ENCODE measurements at regions not wholly inside any gene's neighbourhood (a gene's known extent, or its start where the extent isn't known, plus 50 kb on each side); places are given as distances from the start of the nearest gene placed in this dataset.

GRCh38 chr5:124796495-124796894 lies 50.1 kb upstream of the ZNF608 start:
- DNase-seq (ENCODE audit: low read depth in 4 of 4, low spot score in 2 of 4) = no peak

GRCh38 chr5:124797665-124798087 lies 51.2 kb upstream of the ZNF608 start:
- no peak for DNase-seq (ENCODE audit: low read depth in 4 of 4, low spot score in 2 of 4)

GRCh38 chr5:124798890-124799289 lies 52.5 kb upstream of the ZNF608 start:
- no peak for DNase-seq (ENCODE audit: low read depth in 4 of 4, low spot score in 2 of 4)

- no peak for DNase-seq (ENCODE audit: low read depth in 4 of 4, low spot score in 2 of 4)
These were observed 55.1 kb upstream of the ZNF608 start for GRCh38 chr5:124801551-124801950.

- DNase-seq (ENCODE audit: low read depth in 4 of 4, low spot score in 2 of 4) = no peak
These were observed 57.3 kb upstream of the ZNF608 start for GRCh38 chr5:124803617-124804323.

- no peak for DNase-seq (ENCODE audit: low read depth in 4 of 4, low spot score in 2 of 4)
These were observed 59.6 kb upstream of the ZNF608 start for GRCh38 chr5:124806026-124806372.

- peak; percentile 63 to 90 (median 78) for DNase-seq (ENCODE audit: low read depth in 4 of 4, low spot score in 2 of 4)
These were observed 60.1 kb upstream of the ZNF608 start for GRCh38 chr5:124806373-124807077.

GRCh38 chr5:124808842-124809268 lies 62.4 kb upstream of the ZNF608 start:
- no peak for DNase-seq (ENCODE audit: low read depth in 4 of 4, low spot score in 2 of 4)

GRCh38 chr5:124810396-124811006 lies 64.1 kb upstream of the ZNF608 start:
- DNase-seq (ENCODE audit: low read depth in 4 of 4, low spot score in 2 of 4) = no peak

- DNase-seq (ENCODE audit: low read depth in 4 of 4, low spot score in 2 of 4) = no peak
These were observed 66.4 kb upstream of the ZNF608 start for GRCh38 chr5:124812771-124813358.

GRCh38 chr5:124816381-124816780 lies 69.9 kb upstream of the ZNF608 start:
- no peak for DNase-seq (ENCODE audit: low read depth in 4 of 4, low spot score in 2 of 4)

- no peak for DNase-seq (ENCODE audit: low read depth in 4 of 4, low spot score in 2 of 4)
These were observed 72.8 kb upstream of the ZNF608 start for GRCh38 chr5:124819201-124819600.

GRCh38 chr5:124822647-124823046 lies 76.2 kb upstream of the ZNF608 start:
- DNase-seq (ENCODE audit: low read depth in 4 of 4, low spot score in 2 of 4) = no peak

GRCh38 chr5:124823380-124823779 lies 76.9 kb upstream of the ZNF608 start:
- no peak for DNase-seq (ENCODE audit: low read depth in 4 of 4, low spot score in 2 of 4)

- DNase-seq (ENCODE audit: low read depth in 4 of 4, low spot score in 2 of 4) = no peak
These were observed 78.3 kb upstream of the ZNF608 start for GRCh38 chr5:124824637-124825158.

GRCh38 chr5:124825250-124825982 lies 79.0 kb upstream of the ZNF608 start:
- DNase-seq (ENCODE audit: low read depth in 4 of 4, low spot score in 2 of 4) = no peak

GRCh38 chr5:124825983-124826337 lies 79.5 kb upstream of the ZNF608 start:
- no peak for DNase-seq (ENCODE audit: low read depth in 4 of 4, low spot score in 2 of 4)

GRCh38 chr5:124828731-124829234 lies 82.3 kb upstream of the ZNF608 start:
- no peak for DNase-seq (ENCODE audit: low read depth in 4 of 4, low spot score in 2 of 4)

GRCh38 chr5:124831687-124832240 lies 85.3 kb upstream of the ZNF608 start:
- DNase-seq (ENCODE audit: low read depth in 4 of 4, low spot score in 2 of 4) = no peak

GRCh38 chr5:124832510-124832909 lies 86.1 kb upstream of the ZNF608 start:
- no peak for DNase-seq (ENCODE audit: low read depth in 4 of 4, low spot score in 2 of 4)
